Limb (tissue), 2 donors: ENCODE measurements at regions not wholly inside any gene's neighbourhood (a gene's known extent, or its start where the extent isn't known, plus 50 kb on each side); places are given as distances from the start of the nearest gene placed in this dataset.
"Not testable (repeated sequence)": the region's sequence is repeated elsewhere in the genome, so short reads cannot be mapped to it uniquely, and the experiment has no call there.

ENCODE experiments used
- DNase-seq, 2 donors: peaks; one replicate each; pipeline ENCODE4 v3.0.0-alpha.2; 2016; ENCODE audit errors: extremely low spot score in 2 of 2

DNA sequence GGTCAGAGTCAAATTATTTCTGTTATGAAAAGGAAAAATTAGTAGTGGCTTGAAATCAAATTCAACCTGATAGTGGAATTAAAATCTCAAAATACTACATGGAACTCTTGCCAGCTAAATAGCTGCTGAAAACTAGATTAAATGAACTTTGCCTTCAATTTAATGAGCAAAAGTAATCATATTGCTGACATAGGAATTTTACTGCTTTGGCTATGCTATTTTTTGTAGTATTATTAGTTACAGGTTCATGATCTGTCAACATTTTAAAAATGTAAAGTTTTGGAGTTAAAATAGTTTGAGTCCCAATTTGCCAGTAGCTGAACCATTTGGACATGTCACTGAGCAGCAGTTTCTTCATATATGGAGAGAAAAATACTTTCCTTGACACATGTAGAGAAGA is 81.4 kb downstream of the RERGL start:
- DNase-seq, result no peak

GRCh38 chr12:17999174-17999801 is 90.7 kb downstream of the RERGL start:
- no peak for DNase-seq

GRCh38 chr12:17992002-17992656 is 97.9 kb downstream of the RERGL start:
- DNase-seq, result peak; percentile 51 to 55

- DNase-seq, result no peak
Observed at GRCh38 chr12:17982556-17982955, 107.4 kb downstream of the RERGL start.

DNA sequence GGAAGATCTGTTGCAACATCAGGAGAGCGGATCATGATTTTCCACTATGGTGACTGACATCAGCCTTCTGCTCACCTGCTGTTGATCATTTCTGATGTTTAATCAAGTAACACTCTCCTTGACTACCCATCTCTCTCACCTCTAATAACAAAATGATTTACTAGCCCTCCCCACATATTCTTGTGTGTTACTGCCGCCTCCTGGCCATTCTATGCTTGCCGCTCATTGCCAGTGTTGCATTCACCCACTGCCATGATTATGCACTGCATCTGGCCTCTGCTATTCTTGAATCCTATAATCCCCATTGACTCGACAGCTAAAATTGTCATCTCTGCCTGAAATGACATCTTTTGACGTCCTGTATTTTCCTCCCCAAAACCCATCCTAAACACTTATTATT is 113.8 kb downstream of the RERGL start:
- DNase-seq, result no peak

- no peak for DNase-seq
Observed at GRCh38 chr12:17975763-17976162, 114.2 kb downstream of the RERGL start.

- no peak for DNase-seq
Observed at GRCh38 chr12:17975239-17975638, 114.8 kb downstream of the RERGL start.

DNA sequence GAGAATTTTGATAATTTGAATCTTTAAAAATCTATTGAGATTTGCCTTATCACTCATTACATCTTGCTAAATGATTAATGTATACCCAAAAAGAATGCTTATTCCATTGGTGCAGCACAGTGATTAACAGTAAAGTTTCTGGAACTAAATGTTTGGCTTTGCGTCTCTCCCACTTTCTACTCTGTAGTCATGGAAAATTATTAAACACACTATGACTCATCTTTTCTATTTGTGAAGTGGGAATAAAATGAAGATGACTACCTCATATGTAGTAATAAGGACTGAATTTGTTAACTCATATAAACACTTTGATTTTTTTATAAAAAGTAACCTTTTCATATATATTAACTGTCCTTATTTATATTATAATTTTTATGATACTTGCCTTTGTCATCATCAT is 118.1 kb downstream of the RERGL start:
- no peak for DNase-seq

DNA sequence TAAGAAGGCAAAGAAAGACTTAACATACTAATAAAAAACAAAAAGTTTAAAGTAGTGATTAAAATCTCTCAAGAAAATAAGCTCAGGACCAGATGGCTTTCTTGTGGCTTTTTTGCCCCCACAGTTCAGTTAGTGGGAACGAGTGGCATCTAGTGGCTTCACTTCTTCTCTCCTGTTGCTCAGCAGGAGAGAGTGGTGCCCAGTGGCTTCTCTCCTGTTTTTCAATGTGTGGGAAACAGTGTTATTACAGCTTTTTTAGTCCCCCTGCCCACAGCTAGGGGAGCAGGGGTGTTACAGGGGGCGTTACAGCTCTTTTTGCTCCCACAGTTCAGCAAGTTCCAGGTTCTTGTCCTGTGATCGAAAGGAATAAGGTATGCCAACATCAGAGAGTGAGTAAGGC is 135.2 kb downstream of the RERGL start:
- DNase-seq, result no peak

DNA sequence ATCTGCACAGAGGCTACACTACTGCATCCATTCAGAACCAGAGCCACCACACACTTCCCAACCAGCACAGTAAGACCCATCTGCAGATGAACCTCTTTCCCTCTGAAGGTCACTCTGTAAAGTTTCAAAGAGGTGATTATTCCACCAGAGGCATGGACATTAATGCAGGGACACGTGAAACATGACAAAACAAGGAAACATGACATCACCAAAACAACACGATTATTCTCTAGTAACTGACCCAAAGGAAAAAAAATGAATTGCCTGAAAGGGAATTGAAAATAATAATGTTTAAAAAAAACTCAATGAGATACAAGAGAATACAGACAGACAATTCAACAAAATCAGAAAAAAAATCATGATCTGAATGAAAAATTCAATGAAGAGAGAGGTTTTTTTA is 139.1 kb downstream of the RERGL start:
- no peak for DNase-seq

DNA sequence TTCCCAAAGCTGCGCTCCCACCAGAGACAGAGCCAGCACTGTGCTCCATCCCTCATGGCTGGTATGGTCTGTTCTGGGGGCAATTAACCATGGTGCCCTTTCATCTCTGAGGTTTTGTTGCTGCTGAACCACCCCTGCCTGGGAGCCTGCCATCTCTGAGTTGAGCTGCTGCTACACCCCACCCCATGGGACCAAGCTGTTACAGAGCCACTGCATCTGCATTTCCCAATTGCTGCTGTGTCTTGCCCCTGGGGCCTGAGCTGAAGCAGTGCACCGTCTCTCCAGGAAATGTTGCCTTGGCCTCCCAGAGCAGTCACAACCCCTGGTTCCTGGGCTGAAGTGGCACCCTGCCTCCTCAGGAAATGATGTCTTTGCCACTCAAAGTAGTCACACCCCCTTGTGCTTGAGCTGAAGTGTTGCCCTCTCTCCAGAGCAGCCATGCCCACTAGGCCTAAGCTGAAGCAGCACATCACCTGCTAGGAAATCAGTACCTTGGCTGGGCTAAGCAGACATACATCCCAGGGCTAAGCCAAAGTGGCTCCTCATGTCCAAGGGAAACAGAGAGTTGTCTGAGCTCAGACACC is 140.3 kb downstream of the RERGL start:
- DNase-seq, result no peak

GRCh38 chr12:17928708-17929366 is 161.2 kb downstream of the RERGL start:
- no peak for DNase-seq

GRCh38 chr12:17918013-17918412 is 172.0 kb downstream of the RERGL start:
- DNase-seq, result no peak

GRCh38 chr12:17884581-17884980 is 205.4 kb downstream of the RERGL start:
- no peak for DNase-seq

- no peak for DNase-seq
Observed at GRCh38 chr12:17878714-17879113, 211.3 kb downstream of the RERGL start.

DNA sequence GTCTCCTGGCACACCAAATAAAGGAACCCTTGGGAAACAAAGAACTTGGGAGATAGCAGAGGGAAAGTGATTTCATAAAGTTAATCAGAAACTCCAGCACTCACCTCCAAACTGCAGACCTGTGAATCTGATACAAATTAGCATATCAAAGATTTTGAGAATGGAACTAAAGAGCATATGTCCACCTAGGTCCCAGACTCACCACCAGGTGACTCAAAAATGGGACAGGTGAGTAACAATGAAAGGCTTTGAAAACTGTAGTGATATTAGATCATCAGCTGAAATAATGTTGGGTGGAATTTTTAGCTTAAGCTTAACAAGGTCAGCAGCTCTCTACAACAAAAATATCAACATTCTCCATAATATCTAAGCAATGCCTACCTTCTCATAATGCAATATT is 214.8 kb downstream of the RERGL start:
- no peak for DNase-seq

GRCh38 chr12:17866802-17867201 is 223.2 kb downstream of the RERGL start:
- no peak for DNase-seq

GRCh38 chr12:17855548-17855947 is 234.4 kb downstream of the RERGL start:
- DNase-seq, result not testable (repeated sequence)

DNA sequence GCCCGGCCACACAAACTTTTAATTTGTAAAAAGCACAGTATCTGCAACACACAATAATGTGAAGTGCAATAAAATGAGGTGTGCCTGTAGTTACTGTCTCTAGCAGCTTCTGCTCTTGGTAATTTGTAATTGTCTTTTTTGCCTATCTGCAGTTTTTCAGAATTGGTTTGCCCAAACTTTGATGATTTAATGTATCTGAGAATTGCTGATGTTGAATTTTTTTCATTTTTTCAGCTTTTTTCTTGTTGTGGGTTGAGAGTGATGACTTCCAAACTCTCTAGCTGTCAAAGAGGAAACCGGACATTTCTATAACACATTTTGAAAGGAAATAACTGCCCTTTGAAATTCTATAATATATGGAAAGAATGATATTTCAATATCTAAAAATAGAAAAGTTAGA is 236.9 kb downstream of the RERGL start:
- DNase-seq, result no peak

DNA sequence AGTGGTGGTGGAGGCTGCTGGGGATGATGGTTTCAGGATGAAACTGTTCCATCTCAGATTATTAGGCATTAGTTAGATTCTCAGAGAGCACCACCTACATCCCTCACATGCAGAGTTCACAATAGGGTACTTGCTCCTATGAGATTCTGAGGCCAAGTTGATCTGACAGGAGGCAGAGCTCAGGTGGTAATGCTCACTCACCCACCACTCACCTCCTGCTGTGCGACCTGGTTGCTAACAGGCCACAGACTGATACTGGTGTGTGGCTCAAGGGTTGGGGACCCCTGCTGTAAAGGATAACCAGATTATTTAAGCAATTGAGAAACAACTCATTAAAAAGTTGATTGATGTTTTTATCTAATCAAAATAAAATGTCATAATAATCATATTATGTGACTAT is 248.5 kb downstream of the RERGL start:
- no peak for DNase-seq

DNA sequence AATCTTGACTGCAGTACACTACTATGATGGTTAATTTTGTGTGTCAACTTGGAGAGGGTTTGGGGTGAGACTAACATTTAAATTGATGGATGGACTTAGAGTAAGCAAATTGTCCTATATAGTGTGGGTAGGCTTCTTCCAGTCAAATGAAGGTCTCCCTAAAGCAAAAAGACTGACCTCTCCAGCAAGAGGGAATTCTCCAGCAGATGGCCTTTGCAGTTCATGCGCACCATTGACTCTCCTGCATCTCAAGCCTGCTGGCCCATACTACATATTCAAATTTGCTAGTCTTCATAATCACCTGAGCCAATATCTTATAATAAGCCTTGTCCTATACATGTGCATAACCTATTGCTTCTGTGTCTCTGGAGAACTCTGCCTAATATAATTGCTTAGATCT is 260.2 kb downstream of the RERGL start:
- no peak for DNase-seq

- no peak for DNase-seq
Observed at GRCh38 chr12:17818931-17819330, 271.1 kb downstream of the RERGL start.

DNA sequence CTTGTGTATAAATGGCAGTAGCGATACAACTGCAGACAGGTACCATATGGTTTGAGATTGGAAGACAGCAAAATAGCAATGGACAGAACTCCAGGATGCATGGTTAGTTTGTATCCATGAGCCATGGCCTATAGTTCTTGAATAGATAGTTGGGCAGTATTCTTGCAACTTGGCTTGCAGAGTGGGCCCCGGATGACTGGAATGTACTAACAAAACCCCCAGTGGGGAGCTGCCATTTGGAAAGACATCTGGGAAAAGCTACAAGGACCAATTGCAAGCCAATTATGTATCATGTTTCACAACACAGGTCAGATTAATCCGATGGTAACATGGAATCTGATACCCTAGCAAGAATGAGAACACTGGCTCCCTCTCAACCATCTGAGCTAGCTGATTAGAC is 279.6 kb downstream of the RERGL start:
- no peak for DNase-seq
